Upper lobe of left lung (tissue), 6 donors: ENCODE measurements at regions not wholly inside any gene's neighbourhood (a gene's known extent, or its start where the extent isn't known, plus 50 kb on each side); places are given as distances from the start of the nearest gene placed in this dataset.

ENCODE experiments used
- ATAC-seq, 2 donors: fragments of 200-7000 bp; cut with Tn5 transposase; one replicate each; pipeline ENCODE4 v1.9.1; 2022; ENCODE audit warnings: mild to moderate bottlenecking in 2 of 2, moderate library complexity in 2 of 2; ENCODE audit not compliant: low FRiP score in 2 of 2
- DNase-seq, 2 donors: peaks; one replicate each; pipeline ENCODE4 v3.0.0-alpha.2; 2019 to 2020
- H3K27ac ChIP-seq, 4 donors: fragments of 200-600 bp; sonication (generic); one replicate each; pipeline ENCODE4 v1.5.1; 2016 to 2019
- H3K27me3 ChIP-seq, 4 donors: fragments of 200-600 bp; sonication (generic); one replicate each; pipeline ENCODE4 v1.5.1; 2017 to 2019
- H3K36me3 ChIP-seq, 4 donors: fragments of 200-600 bp; sonication (generic); one replicate each; pipeline ENCODE4 v1.5.1; 2016 to 2019
- H3K4me1 ChIP-seq, 4 donors: fragments of 200-600 bp; sonication (generic); one replicate each; pipeline ENCODE4 v1.5.1; 2018 to 2019
- H3K4me3 ChIP-seq, 4 donors: fragments of 200-600 bp; sonication (generic); one replicate each; pipeline ENCODE4 v1.5.1; 2017 to 2019; ENCODE audit warnings: mild to moderate bottlenecking in 2 of 4, moderate library complexity in 1 of 4
- H3K9me3 ChIP-seq, 4 donors: fragments of 200-600 bp; sonication (generic); one replicate each; pipeline ENCODE4 v1.5.1; 2018 to 2019
- CTCF ChIP-seq, 6 experiments: fragments of 450-650 bp in 4 of 6; fragments of 200-600 bp in 2 of 6; sonication (generic) in 2 of 6; IDR thresholded peaks; one replicate each; pipeline ENCODE4 v1.5.1; 2016 to 2019; ENCODE audit warnings: antibody characterized with exemption in 6 of 6
- EP300 ChIP-seq, 4 donors: sonication (generic); formaldehyde crosslinking; IDR thresholded peaks; one replicate each; pipeline ENCODE4 v1.5.1; 2017; ENCODE audit warnings: antibody characterized with exemption in 4 of 4, control low read depth in 2 of 4
- POLR2A ChIP-seq, 4 donors: fragments of 450-650 bp; IDR thresholded peaks; one replicate each; pipeline ENCODE4 v1.5.1; 2016 to 2017; ENCODE audit warnings: antibody characterized with exemption in 4 of 4, mild to moderate bottlenecking in 2 of 4
- POLR2AphosphoS5 ChIP-seq, 2 donors: sonication (generic); formaldehyde crosslinking; IDR thresholded peaks; one replicate each; pipeline ENCODE4 v1.5.1; 2017; ENCODE audit warnings: antibody characterized with exemption in 2 of 2
- WGBS, 2 donors: methylation state at CpG; one replicate each; pipeline ENCODE4 v1.1.5; 2017 to 2018; 5-methylcytosine and 5-hydroxymethylcytosine counted together
- donor health status: DM: no; HTN: no; CAD: no; lungs with moderate emphysema.
- donor health status: DM: no; HTN: yes; CAD: no; lungs with severe emphysema.

GRCh38 chr10:124264711-124265390, 153.9 kb downstream of the OAT start:
- no peaks in the 10 kb centered on the region for H3K27me3 ChIP-seq
- H3K36me3 ChIP-seq: no peaks in the 10 kb centered on the region
- H3K27ac ChIP-seq: no peak overlapping the region
- no peak for TF ChIP-seq CTCF (IDR thresholded peaks at IDR 0.05)
- no peak for TF ChIP-seq EP300 (IDR thresholded peaks at IDR 0.05)
- TF ChIP-seq POLR2AphosphoS5 (IDR thresholded peaks at IDR 0.05): no peak
- TF ChIP-seq POLR2A (IDR thresholded peaks at IDR 0.05): no peak
- 90 to 91% methylated on average over 12 to 17 of the region's 17 CpGs for WGBS, 2 donors
- DNase-seq: no peak
- ATAC-seq: no peak
- no peaks in the 10 kb centered on the region for H3K4me1 ChIP-seq
- no peak overlapping the region for H3K4me3 ChIP-seq
- peaks cover 0 to 3% (median 0%) of the 10 kb centered on the region in 4 donors for H3K9me3 ChIP-seq

- no peak overlapping the region for H3K4me3 ChIP-seq
- no peak for TF ChIP-seq EP300 (IDR thresholded peaks at IDR 0.05)
- TF ChIP-seq POLR2A (IDR thresholded peaks at IDR 0.05): no peak
- TF ChIP-seq POLR2AphosphoS5 (IDR thresholded peaks at IDR 0.05): no peak
- TF ChIP-seq CTCF (IDR thresholded peaks at IDR 0.05): no peak
- no peak for DNase-seq
- no peak overlapping the region for H3K27ac ChIP-seq
- peaks cover 0 to 8% (median 0%) of the 10 kb centered on the region in 4 donors for H3K9me3 ChIP-seq
- ATAC-seq: no peak
- no peaks in the 10 kb centered on the region for H3K36me3 ChIP-seq
- H3K4me1 ChIP-seq: no peaks in the 10 kb centered on the region
- 94 to 98% methylated on average over 7 of the region's 7 CpGs for WGBS, 2 donors
- H3K27me3 ChIP-seq: no peaks in the 10 kb centered on the region
These were observed 154.5 kb downstream of the OAT start for GRCh38 chr10:124264271-124264670.

GRCh38 chr10:124263726-124264125, 155.0 kb downstream of the OAT start:
- WGBS, 2 donors: 85 to 93% methylated on average over 3 to 5 of the region's 5 CpGs
- Histone ChIP-seq H3K27me3 (no peaks in the 10 kb centered on the region), H3K4me3 (no peak overlapping the region), H3K9me3 (peaks cover 0 to 8% (median 0%) of the 10 kb centered on the region in 4 donors), H3K36me3 (no peaks in the 10 kb centered on the region), H3K27ac (no peak overlapping the region), H3K4me1 (no peaks in the 10 kb centered on the region)
- TF ChIP-seq CTCF (IDR thresholded peaks at IDR 0.05): no peak
- TF ChIP-seq POLR2AphosphoS5 (IDR thresholded peaks at IDR 0.05): no peak
- no peak for TF ChIP-seq POLR2A (IDR thresholded peaks at IDR 0.05)
- no peak for DNase-seq
- ATAC-seq: no peak

GRCh38 chr10:124262971-124263370, 155.8 kb downstream of the OAT start:
- Histone ChIP-seq H3K9me3 (peaks cover 0 to 8% (median 0%) of the 10 kb centered on the region in 4 donors), H3K27ac (no peak overlapping the region), H3K36me3 (no peaks in the 10 kb centered on the region), H3K4me3 (no peak overlapping the region), H3K4me1 (no peaks in the 10 kb centered on the region), H3K27me3 (no peaks in the 10 kb centered on the region)
- TF ChIP-seq POLR2AphosphoS5 (IDR thresholded peaks at IDR 0.05) (no peak), EP300 (IDR thresholded peaks at IDR 0.05) (no peak), POLR2A (IDR thresholded peaks at IDR 0.05) (no peak), CTCF (IDR thresholded peaks at IDR 0.05) (no peak)
- 82 to 83% methylated on average over 6 to 7 of the region's 7 CpGs for WGBS, 2 donors
- DNase-seq (no peak), ATAC-seq (no peak)
